ENCODE measurements at regions not wholly inside any gene's neighbourhood (a gene's known extent, or its start where the extent isn't known, plus 50 kb on each side); places are given as distances from the start of the nearest gene placed in this dataset.
"Not testable (repeated sequence)": the region's sequence is repeated elsewhere in the genome, so short reads cannot be mapped to it uniquely, and the experiment has no call there.

DNA sequence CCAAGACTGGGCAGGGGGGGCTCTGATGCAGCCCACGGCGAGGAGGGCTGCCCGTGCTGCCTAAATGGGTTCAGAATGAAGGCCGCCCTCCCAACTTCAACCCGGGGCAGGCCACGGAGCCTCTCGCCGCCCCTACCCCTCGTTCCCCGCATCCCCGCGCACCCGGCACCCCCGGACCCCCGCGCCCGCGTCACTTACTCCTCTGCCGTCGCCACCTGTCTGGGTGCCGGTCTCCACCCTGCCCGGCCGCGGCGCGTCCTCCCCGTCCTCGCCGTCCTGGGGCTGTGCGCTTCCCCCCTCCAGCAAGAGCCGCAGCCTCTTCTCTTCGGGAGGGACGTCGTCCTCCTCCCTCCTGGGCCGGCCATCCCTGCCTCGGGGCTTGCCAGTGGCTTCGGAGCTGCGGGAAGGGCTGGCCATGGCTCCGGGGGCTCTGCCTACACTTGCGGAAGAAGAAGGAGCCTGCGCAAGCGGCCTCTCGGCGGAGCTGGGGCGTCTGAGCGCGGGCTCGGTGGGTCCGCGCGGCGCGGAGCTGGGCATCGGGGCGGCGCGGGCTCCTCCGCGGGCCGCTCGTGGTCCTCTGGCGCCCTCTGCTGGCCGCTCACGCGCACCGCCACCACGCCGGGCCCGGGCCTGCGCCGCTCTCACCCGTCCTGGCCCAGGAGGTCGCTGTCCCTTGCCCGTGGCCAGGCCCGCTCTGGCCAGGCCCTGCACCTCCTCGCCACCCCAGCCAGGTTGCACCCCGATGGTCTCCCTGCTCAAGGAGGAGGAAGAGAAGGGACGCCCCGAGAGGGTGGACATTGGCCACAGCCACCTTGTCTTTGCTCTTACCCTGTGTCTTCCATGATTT is 59.3 kb upstream of the CLEC6A start:
- DNase-seq = peak; percentile 30 to 40

DNA sequence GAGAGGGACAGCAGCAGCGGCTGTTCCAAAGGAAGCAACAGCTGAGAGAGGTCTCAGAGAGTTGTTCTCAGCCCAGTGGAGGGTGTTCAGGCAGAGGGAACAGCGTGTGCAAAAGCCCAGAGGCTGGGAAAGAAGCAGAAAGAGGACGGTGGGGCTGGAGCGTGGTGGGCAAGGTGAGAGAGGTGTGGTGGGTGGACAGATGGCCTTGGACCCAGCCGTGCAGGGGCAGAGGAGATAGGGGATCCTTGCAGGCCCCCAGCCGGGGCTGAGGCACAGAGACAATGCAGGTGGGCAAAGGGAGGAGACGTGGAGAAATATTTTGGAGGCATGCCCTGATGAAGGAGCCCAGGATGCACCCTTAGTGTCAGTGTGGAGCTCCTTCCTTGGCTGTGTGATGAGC is 58.4 kb upstream of the CLEC6A start:
- not testable (repeated sequence) for DNase-seq

DNA sequence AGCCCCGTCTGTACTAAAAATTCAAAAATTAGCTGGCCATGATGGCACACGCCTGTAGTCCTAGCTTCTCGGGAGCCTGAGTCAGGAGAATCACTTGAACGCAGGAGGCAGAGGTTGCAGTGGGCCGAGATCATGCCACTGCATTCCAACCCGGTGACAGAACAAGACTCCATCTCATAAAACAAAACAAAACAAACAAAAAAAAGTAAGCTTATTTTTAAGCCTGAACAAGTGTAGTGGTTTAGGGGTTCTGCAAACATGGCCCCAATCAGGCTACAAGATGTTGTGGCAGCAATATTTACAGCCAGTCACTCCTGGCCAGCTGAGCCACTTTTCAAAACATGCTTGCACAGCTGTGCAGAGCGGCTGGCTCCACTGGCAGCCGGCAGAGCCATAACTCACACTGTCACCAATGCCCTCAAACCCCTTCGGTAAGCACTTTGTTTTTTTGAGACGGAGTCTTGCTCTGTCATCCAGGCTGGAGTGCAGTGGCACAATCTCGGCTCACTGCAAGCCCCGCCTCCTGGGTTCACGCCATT is 56.2 kb upstream of the CLEC6A start:
- DNase-seq = not testable (repeated sequence)

DNA sequence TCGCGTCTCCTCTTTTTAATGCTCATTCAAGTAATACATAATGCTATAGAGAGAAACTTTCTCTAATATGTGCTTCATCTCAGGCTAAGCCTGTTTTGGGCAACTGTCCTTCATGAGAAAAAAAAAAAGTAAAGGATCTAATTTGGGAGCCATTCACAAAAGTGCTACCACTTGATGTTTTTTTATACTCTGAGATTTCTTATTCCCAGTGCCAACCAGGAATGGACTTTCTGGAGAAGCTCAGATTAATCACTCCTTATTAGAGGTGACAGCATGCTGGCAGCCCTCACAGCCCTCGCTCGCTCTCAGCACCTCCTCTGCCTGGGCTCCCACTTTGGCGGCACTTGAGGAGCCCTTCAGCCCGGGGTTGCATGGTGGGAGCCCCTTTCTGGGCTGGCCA is 51.9 kb upstream of the CLEC6A start:
- DNase-seq = not testable (repeated sequence)

DNA sequence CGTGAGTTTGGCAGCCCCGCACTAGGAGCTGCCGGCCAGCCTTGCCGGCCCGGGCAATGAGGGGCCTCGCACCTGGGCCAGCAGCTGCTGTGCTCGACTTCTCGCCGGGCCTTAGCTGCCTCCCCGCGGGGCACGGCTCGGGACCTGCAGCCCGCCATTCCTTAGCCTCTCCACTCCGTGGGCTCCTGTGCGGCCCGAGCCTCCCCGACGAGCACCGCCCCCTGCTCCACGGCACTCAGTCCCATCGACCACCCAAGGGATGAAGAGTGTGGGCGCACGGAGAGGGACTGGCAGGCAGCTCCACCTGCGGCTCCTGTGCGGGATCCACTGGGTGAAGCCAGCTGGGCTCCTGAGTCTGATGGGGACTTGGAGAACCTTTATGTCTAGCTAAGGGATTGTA is 51.4 kb upstream of the CLEC6A start:
- DNase-seq = not testable (repeated sequence)

All from NCI-H524 (cell line).